Brain microvascular endothelial cell (primary cell): ENCODE measurements at regions not wholly inside any gene's neighbourhood (a gene's known extent, or its start where the extent isn't known, plus 50 kb on each side); places are given as distances from the start of the nearest gene placed in this dataset.
A peak's percentile ranks its signal among the peaks of the same experiment; 100 is the strongest.

Source experiments
- DNase-seq: peaks from one replicate; pipeline ENCODE4 v3.0.0-alpha.2; 2020
- H3K27ac ChIP-seq: fragments of 250-450 bp; sonication (Bioruptor Pico); 2 replicates; pipeline ENCODE4 v1.5.1; 2020; ENCODE audit warnings: mild to moderate bottlenecking, moderate library complexity
- H3K27me3 ChIP-seq: fragments of 250-450 bp; sonication (Bioruptor Pico); replicated peaks from 2 replicates; pipeline ENCODE4 v1.5.1; 2020; ENCODE audit warnings: mild to moderate bottlenecking
- H3K36me3 ChIP-seq: fragments of 250-450 bp; sonication (Bioruptor Pico); replicated peaks from 2 replicates; pipeline ENCODE4 v1.5.1; 2020; ENCODE audit warnings: mild to moderate bottlenecking
- H3K4me3 ChIP-seq: 2 replicates; pipeline ENCODE4 v1.5.1; 2011; ENCODE audit warnings: low read depth, mild to moderate bottlenecking, control low read depth, low read length, moderate library complexity
- CTCF ChIP-seq: IDR thresholded peaks from 2 replicates; pipeline ENCODE4 v1.5.1; 2011; ENCODE audit warnings: low read depth, mild to moderate bottlenecking, moderate library complexity, low read length, control low read depth, inconsistent platforms; ENCODE audit errors: missing control alignments
- in situ Hi-C: cut with HindIII; loops from 2 replicates; pipeline ENCODE4 v1.10.0; 2017; ENCODE audit warnings: low sequenced_read_pairs, low pct_ligation_motif_present

GRCh38 chr18:73408469-73408868, 540.7 kb upstream of the NETO1 start:
- H3K27ac ChIP-seq: peak overlapping the region; percentile 39
- in situ Hi-C loops: no loop called here
- no peaks in the 10 kb centered on the region for H3K36me3 ChIP-seq
- H3K27me3 ChIP-seq: no peaks in the 10 kb centered on the region
- no peak overlapping the region for H3K4me3 ChIP-seq
- peak; percentile 53 for DNase-seq
- no peak for TF ChIP-seq CTCF

GRCh38 chr18:73407506-73407905, 539.7 kb upstream of the NETO1 start:
- TF ChIP-seq CTCF: no peak

DNA sequence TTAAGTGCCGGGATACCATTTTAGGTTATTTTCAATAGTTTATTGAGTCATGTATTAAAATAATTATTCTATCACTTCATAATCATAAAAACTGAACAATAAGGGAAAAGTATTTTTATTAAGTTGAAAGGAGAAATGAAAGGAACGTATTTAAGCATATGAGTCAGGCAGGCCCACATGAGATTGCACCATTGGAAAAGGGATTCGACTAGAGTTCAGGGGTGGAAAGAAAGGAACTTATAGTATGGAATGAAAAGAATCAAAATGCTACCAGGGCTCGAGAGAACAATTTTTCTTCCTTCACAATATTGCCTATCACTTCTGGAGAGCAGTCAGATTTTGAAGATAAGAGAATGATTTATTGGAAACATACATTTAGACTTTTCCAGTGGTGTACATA, 516.5 kb upstream of the NETO1 start:
- Histone ChIP-seq H3K4me3 (no peak overlapping the region), H3K36me3 (no peaks in the 10 kb centered on the region), H3K27me3 (no peaks in the 10 kb centered on the region), H3K27ac (no peak overlapping the region)
- in situ Hi-C loops: no loop called here
- DNase-seq: no peak
- TF ChIP-seq CTCF: no peak

More at GRCh38 chr18:73407506-73407905, 539.7 kb upstream of the NETO1 start:
- H3K27ac ChIP-seq: no peak overlapping the region
- no peaks in the 10 kb centered on the region for H3K27me3 ChIP-seq
- DNase-seq: peak; percentile 20
- no peaks in the 10 kb centered on the region for H3K36me3 ChIP-seq
- H3K4me3 ChIP-seq: no peak overlapping the region
- in situ Hi-C loops: no loop called here

GRCh38 chr18:73381699-73382036, 513.9 kb upstream of the NETO1 start:
- no peak for DNase-seq
- no peaks in the 10 kb centered on the region for H3K27me3 ChIP-seq
- in situ Hi-C loops: no loop called here
- no peak overlapping the region for H3K27ac ChIP-seq
- no peak overlapping the region for H3K4me3 ChIP-seq
- no peaks in the 10 kb centered on the region for H3K36me3 ChIP-seq
- TF ChIP-seq CTCF: no peak

GRCh38 chr18:73381016-73381698, 513.4 kb upstream of the NETO1 start:
- in situ Hi-C loops: no loop called here
- no peak overlapping the region for H3K4me3 ChIP-seq
- H3K27ac ChIP-seq: no peak overlapping the region
- H3K27me3 ChIP-seq: no peaks in the 10 kb centered on the region
- no peak for TF ChIP-seq CTCF
- peak; percentile 12 for DNase-seq
- no peaks in the 10 kb centered on the region for H3K36me3 ChIP-seq

DNA sequence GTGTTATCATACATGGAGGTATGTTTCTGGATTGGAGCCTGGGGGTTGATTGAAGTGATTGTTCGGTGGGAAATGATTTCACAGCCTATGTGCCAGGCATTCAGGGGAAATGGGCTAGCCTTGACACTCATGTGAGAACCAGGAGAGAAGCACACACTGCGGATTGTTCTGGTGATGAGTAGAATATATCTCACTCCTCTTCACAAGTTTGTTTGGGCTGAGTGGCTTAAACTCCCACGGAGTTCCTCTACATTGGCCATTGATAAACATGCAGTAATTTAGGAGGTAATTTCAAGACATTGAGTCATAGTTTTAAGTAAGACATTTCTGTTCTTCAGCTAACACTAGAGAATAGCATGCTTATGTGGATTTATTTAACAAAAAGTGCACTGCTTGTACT, 498.9 kb upstream of the NETO1 start:
- no peak for TF ChIP-seq CTCF
- Histone ChIP-seq H3K27ac (no peak overlapping the region), H3K36me3 (no peaks in the 10 kb centered on the region), H3K27me3 (no peaks in the 10 kb centered on the region), H3K4me3 (no peak overlapping the region)
- in situ Hi-C loops: no loop called here
- no peak for DNase-seq
